Brain pericyte (primary cell): ENCODE measurements at regions not wholly inside any gene's neighbourhood (a gene's known extent, or its start where the extent isn't known, plus 50 kb on each side); places are given as distances from the start of the nearest gene placed in this dataset.
"Not testable (repeated sequence)": the region's sequence is repeated elsewhere in the genome, so short reads cannot be mapped to it uniquely, and the experiment has no call there.

ENCODE experiments used
- DNase-seq: peaks from one replicate; pipeline ENCODE4 v3.0.0-alpha.2; 2012; ENCODE audit warnings: low read depth, low spot score

- no peak for DNase-seq
Measured at GRCh38 chr14:89491711-89492381, 74.8 kb upstream of the FOXN3 start.

- DNase-seq: no peak
Measured at GRCh38 chr14:89490466-89490865, 73.4 kb upstream of the FOXN3 start.

GRCh38 chr14:89489761-89490437, 72.9 kb upstream of the FOXN3 start:
- DNase-seq: no peak

GRCh38 chr14:89486961-89487360, 69.9 kb upstream of the FOXN3 start:
- DNase-seq: no peak

- no peak for DNase-seq
Measured at GRCh38 chr14:89486505-89486904, 69.5 kb upstream of the FOXN3 start.

GRCh38 chr14:89485264-89485663, 68.2 kb upstream of the FOXN3 start:
- no peak for DNase-seq

GRCh38 chr14:89484051-89484844, 67.2 kb upstream of the FOXN3 start:
- no peak for DNase-seq

- DNase-seq: no peak
Measured at GRCh38 chr14:89481196-89481595, 64.2 kb upstream of the FOXN3 start.

GRCh38 chr14:89480278-89480677, 63.2 kb upstream of the FOXN3 start:
- no peak for DNase-seq

- DNase-seq: no peak
Measured at GRCh38 chr14:89479802-89480201, 62.8 kb upstream of the FOXN3 start.

- no peak for DNase-seq
Measured at GRCh38 chr14:89477391-89477790, 60.4 kb upstream of the FOXN3 start.

GRCh38 chr14:89476354-89476896, 59.4 kb upstream of the FOXN3 start:
- DNase-seq: no peak

GRCh38 chr14:89474464-89474863, 57.4 kb upstream of the FOXN3 start:
- no peak for DNase-seq

GRCh38 chr14:89473989-89474388, 57.0 kb upstream of the FOXN3 start:
- DNase-seq: no peak

- no peak for DNase-seq
Measured at GRCh38 chr14:89473569-89473968, 56.5 kb upstream of the FOXN3 start.

GRCh38 chr14:89470401-89470800, 53.4 kb upstream of the FOXN3 start:
- no peak for DNase-seq

- no peak for DNase-seq
Measured at GRCh38 chr14:89469210-89470198, 52.5 kb upstream of the FOXN3 start.

- DNase-seq: no peak
Measured at GRCh38 chr14:89468566-89468965, 51.5 kb upstream of the FOXN3 start.

GRCh38 chr14:89468030-89468429, 51.0 kb upstream of the FOXN3 start:
- not testable (repeated sequence) for DNase-seq

- DNase-seq: no peak
Measured at GRCh38 chr14:89466944-89467343, 49.9 kb upstream of the FOXN3 start.
